NCI-H345 (cell line): ENCODE measurements at regions not wholly inside any gene's neighbourhood (a gene's known extent, or its start where the extent isn't known, plus 50 kb on each side); places are given as distances from the start of the nearest gene placed in this dataset.
A peak's percentile ranks its signal among the peaks of the same experiment; 100 is the strongest.

Source experiments
- DNase-seq: peaks from one replicate; lab custom pipeline; 2025; lab: John Stamatoyannopoulos, UW

DNA sequence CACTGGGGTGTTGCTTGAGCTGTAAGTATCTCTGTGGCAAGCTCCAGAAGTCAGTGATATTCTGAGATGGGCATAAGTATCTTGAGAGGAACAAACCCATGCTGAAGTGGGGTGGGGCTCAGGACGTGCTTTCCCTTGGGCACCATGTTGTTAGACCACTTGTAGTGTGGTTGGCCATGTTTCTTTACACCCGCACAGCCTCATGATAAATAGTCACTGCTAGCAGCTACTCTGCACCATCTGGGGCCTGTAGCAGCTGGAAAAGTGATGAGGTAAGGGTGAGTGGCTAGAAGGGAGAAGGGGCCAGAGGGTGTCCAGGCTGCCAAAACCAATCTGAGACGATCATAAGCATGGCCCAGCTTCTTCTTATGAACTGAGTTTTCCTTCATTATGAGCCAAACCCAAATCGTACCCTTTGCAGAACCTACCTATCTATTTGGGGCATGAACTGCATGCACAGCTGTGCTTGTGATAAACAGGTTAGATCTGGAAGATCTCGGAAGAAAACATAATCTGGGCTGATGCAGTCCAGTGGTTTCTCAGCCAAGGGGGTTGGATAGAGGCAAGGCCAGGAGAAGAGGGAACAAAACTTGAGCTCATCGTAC is 91.9 kb upstream of the IRF2BP2 start:
- no peak for DNase-seq

DNA sequence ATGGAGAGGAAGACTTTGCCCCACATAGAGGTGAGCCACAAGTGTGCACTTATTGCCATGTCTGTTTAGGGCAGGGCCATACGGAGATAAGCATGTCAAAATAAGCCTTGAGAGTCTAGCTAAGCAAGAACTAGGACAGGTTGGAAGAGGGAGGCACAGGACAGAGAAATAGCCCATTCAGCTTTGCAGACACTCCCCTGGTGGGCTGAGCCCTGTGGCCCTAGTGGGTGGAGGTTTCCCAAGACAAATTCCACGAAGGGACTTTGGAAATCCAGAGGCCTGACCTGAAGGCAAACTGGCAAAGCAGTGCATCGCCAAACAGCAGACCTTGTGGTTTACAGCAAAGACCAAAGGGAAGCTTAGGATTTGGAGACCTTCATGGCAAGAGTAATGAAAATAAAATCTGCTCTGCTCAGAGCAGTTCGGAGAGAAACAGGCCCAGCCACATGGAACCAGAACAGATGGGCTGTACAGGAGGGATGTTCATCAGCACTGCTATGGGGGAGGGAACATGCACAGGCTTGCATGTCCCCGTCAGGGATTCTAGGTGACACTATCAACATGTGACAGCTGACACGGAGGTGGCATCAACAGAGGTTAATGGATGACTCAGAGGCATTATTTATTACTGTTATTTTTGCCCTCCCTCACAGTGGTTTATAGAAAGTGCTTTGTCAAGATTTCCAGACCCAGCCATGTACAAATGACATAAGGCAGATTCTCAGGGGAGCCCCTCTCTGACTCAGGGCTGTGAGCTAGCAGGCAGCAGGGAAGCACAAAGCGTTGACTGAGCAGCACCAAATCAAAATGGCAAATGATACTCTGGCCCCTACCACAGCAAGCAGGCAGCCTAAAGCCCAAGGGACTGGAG is 90.1 kb upstream of the IRF2BP2 start:
- peak; percentile 51 for DNase-seq

DNA sequence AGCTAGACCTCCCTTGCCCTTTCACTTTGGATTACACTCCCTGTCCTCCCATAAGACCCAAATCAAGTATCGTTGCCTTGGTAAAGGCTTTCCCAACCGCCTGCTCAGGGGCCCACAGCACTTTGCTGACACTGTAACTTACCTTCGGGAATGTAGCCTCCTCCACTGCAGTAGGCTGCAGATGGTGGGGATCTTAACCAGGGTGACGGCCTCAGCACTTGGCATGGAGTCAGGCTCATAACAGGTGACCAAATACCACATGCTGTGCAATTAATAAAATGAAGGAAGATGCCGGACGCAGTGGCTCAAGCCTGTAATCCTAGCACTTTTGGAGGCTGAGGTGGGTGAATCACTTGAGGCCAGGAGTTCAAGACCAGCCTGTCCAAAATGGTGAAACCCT is 88.7 kb upstream of the IRF2BP2 start:
- DNase-seq, result no peak

DNA sequence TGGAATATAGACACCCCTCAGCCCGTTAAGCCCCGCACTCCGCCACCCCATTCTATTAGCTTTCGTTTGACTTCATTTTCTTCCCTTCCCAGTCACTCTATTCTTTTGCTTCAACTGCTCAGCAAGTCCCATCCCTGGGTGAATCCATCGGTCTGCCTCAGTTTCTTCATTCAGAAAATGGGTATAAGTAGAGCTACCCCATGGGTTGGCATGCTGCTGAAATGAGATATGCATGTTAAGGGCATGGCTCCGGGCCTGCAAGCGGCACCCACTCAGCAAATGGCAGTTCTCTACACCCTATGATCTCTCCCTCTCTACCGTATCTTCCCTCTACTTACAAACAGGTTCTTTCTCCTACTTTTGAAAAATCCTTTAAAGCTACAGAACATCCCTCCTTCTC is 87.8 kb upstream of the IRF2BP2 start:
- no peak for DNase-seq

DNA sequence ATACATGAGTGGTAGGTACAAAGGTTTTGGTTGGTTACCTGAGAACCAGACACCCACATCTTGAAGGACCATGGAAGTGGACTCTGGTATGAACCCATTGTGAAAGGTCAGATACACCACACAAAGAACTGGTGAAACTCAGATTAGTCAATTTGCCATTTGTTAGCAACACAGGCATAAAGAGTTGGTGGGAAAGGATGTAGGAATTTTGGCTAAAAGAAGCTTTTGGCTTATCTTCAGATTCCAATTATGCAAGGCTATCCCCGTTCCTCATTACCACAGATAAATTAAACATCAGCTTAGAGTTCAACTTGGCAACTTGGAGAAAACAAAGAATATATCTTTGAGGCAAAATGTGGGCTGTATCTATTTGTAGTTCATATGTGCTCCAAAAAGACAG is 87.0 kb upstream of the IRF2BP2 start:
- DNase-seq, result no peak

DNA sequence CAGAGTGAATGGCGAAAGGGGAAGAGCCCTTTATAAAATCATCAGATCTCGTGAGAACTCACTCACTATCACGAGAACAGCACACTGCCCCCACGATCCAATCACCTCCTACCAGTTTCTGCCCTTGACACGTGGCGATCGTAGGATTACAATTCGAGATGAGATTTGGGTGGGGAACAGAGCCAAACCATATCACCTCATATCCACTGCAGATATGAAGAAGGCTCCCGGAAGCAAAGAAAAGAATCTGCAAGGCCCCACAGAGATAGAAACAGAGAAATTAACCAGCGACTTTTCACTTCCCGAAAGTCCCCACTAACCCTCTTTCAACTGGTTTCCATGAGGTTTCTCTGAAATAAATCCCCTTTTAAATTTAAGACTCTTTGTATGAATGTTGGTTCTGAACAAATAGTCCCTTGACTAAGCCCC is 86.2 kb upstream of the IRF2BP2 start:
- DNase-seq, result no peak

DNA sequence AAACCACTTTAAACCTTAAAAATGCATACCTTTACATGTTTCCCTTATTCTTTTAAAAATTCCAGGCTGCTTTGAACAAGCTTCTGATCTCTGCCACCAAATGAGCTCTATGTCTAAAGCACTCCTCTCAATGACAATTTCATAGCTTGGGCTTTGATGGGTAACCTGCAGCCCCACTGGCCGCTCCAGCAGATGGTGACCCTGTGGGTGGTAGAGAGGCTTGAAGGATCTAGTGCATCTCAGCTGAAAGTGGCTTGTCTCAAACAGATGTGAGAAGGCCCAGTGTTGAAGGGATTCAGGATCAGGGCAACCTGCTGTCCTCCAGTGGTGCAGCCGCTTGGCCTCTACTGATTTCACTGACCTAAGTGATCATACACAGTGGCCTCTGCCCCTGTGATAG is 84.7 kb upstream of the IRF2BP2 start:
- no peak for DNase-seq

DNA sequence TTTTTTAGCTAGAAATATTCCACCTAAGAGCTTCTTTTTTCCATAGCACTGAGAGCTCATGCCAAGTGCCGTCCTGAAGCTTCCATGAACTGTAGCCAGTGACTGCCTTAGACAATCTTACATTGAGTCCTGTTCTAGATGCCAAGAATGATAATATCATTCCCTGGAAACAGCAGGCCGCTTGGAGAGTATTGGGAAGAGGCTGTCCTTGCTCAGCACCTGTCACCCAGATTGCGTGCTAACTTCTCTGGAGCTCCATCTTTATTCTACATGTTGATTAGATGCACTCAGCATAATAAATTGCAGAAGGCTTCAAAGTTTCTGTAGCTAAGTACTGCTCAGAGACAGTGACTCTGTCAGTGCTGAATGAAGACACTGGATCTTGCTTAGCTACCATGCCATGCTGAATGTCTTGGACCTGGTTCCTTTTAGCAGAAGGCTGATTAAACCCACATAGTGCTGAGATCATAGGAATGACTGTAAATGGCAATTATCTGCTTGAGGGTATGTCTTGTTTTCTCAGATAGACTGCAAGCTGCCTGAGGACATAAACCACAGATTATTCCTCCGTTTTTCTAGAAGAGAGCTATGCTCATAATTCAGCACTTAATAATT is 83.1 kb upstream of the IRF2BP2 start:
- no peak for DNase-seq

DNA sequence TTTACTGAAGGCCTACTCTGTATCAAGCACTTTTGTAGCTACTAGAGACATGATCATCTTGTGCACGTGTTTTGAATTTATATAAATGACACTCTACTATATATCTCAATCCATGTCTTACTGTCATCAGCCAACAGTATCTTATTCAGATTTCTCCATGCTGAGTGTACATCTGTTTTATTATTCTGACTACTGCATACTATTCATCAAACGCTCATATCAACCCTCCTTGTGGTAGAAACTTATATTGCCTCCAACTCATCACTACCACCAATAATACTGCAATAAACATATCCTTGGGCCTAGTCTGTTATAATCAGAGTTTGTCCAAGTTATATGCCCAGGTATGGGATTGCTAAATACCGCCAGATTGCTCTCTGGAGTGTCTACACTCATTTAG is 81.6 kb upstream of the IRF2BP2 start:
- DNase-seq, result no peak

DNA sequence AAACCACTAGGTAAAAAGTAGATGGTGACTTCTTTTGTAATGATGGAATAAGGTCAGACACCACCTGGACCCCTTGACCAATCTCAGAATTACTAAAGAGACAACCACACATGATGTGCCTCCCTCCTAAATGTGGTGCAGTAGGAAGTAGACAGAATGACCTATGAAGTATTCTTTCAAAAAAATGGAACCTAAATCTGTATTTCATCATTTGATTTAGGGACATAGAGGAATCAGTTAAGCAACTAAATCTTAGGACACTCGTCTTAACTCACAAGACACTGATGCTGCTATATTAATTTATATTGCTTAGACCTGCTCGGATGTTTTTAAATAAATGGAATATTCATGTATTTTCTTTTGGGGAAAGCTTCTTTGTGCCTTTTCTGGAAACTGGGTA is 80.9 kb upstream of the IRF2BP2 start:
- no peak for DNase-seq

DNA sequence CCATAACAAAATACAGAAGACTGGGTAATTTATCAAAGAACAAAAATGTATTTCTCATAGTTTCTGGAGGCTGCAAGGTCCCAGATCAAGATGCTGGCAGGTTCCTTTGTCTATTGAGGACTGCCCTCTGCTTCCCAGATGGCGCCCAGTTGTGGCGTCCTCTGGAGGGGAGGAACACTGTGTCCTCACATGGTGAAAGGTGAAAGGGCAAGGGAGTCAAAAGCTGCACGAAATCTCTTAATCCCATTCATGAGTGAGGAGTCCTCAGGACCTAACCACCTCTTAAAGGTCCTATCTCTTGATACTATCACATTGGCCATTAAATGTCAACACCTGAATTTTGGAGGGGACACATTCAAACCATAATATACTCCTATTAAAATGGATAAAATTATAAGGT is 79.3 kb upstream of the IRF2BP2 start:
- DNase-seq, result no peak

DNA sequence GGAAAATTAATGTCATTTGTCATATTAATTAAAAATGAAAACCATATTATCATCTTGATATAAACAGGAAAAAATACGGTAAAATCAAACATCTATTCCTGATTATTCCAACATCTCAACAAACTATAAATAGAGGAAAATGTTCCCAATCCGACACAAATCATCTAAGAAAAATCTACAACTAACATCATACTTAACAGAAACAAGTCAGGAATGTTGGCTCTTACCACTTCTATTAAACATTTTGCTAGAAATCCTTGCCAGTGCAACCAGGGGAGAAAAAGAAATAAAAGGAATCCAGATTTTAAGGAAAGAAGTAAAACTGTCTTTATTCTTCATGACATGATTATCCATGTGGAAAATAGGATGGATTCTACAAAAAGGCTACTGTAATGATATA is 77.0 kb upstream of the IRF2BP2 start:
- DNase-seq, result no peak

DNA sequence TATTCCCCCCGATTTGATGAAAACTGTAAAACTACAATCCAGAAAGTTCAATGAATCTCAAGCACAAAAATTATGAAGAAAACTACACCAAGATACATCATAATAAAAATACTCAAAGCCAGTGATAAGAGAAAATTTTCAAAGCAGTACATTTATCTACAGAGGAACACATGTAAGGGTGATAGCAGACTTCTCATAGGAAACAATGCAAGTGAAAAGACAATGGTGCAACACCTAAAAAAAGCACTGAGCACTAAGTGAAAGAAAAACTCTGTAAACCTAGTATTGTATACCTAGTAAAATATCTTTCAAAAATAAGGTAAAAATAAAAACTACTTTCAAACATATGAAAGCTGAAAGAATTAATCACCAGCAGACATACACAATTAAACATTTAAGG is 76.1 kb upstream of the IRF2BP2 start:
- no peak for DNase-seq

DNA sequence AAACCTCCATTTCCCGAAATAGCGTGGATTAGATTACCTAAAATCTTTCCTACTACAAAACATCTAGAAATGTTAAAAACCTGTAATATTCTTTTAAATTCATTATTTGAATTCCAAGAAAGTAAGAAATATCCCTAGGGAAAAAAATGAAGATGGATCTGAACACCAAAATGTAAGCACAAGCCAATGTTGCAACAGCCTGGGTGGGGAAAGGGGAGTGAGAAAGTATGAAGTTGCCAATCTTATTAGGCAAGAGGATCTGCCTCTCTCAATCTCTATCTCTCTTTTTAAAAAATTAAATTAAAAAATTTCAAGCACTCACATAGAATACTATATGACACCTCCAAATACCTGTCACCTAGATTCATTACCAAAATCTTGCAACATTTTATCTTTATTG is 74.9 kb upstream of the IRF2BP2 start:
- no peak for DNase-seq

DNA sequence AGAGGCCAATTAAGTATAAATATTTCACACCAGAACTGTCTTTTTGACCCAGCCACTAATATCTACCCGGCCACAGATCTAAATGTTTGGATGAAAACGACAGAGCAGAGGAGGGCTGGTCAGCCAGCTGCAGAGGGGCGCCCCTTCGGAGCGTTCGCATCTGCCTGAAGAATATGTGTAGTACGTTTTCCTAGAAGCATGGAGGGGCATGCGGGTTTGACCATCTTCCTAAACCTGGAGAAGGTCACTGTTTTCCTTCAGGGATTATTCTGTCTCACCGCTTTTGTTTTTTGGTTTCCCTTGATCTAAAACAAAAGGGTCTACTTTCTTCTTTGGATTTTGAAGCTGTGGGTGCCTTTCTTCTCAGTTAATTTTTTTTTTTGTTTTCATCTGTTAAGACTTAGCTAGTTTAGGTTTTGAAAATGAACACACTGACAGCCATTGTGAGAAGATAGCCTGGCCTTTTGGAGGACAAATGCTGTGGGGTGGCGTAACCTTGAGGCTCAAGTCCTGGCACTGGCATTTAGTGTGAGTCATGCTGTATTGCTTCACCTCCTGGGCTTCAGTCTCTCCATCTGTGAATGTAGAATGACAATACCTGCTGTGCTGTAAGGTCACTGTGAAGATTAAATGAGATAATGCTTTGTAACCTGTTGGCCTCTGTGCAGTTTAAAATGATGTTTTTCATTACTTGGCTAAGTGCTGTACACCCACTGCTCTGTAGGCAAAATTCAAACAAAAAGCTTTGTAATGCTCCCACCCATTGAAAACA is 74.1 kb upstream of the IRF2BP2 start:
- DNase-seq, result no peak

DNA sequence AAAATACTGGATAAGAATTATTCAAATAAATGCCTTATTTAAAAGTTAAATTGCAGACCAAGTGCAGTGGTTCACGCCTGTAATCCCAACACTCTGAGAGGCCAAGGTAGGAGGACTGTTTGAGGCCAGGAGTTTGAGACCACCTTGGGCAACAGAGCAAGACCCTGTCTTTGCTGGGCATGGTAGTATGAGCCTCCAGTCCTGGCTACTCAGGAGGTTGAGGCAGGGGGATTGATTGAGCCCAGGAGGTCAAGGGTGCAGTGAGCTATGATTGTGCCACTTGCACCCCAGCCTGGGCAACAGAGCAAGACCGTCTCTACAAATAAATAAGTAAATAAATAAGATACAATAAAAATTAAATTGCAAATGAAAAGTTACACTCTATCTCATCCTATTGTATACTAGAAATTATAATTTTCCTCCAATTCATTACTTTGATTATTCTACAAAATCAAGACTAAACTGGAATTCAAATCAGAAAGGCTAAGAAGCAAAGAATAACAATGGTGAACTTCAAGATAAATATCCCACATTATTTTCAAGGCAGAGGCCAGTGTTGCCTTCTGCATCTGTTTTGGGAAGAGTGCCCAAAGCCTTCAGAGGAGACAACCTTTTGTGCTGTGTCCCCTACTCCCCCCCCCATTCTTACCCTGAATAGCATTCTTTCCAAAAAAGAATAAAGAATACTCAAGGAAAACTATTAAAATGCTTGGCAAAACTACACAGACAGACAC is 73.3 kb upstream of the IRF2BP2 start:
- no peak for DNase-seq

DNA sequence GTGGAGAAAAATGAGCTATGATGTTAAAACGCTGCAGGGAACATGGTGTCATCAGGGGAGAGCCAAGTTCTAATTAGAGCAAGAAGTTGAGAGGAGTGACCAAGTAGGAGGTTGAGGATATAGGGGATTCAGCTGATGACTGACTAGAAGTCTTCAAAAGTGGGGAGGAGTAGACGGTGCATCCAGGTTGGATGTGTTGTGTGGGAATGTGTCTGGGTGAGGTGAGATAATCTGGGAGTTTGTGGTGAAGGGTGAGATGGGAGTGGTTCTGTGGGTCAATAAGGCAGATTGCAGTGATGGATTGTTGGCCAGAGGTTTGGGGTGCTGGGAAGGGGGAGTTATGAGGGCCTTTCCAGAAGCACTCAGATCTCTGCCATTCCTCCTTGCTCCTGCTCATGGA is 72.0 kb upstream of the IRF2BP2 start:
- no peak for DNase-seq

DNA sequence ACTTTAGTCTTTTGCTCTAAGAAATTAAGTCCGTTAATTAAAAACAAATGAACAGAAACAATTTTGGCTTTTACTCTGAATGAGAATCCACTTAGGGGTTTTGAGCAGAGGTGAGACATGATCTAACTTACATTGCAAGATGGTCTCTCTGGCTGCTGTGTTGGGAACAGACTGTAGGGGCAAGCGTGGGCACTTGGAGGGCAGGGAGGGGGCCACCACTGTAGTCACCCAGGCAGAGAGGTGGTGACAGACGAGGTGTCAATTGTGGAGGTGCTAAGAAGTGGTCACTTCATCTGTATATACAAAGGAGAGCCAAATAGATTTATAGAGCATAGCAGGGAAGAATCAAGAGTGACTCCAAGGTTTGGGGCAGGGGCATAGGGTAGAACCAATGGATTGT is 71.1 kb upstream of the IRF2BP2 start:
- DNase-seq, result no peak

DNA sequence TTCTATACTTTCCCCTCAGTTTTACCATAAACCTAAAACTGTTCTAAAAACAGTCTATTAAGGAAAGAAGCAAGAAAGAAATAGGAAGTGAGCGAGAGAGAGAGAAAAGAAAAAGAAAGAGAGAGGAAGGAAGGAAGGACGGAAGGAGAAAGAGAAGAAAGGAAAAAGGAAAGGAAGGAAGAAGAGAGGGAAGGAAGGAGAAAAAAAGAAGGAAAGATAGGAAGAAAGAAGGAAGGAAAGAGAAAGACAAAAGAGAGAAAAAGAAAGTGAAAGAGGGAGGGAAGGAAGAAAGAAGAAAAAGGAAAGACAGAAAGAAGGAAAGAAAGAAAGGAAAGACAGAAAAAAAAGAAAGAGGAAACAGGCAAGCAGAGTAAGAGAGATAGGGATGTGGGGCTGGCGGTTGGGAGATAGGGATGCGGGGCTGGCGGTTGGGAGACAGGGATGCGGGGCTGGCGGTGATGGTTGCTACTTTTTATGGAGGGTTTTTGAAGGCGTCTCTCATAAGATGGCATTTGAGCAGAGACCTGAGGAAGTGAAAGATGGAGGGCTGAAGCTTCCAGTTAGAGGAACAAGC is 70.4 kb upstream of the IRF2BP2 start:
- no peak for DNase-seq

DNA sequence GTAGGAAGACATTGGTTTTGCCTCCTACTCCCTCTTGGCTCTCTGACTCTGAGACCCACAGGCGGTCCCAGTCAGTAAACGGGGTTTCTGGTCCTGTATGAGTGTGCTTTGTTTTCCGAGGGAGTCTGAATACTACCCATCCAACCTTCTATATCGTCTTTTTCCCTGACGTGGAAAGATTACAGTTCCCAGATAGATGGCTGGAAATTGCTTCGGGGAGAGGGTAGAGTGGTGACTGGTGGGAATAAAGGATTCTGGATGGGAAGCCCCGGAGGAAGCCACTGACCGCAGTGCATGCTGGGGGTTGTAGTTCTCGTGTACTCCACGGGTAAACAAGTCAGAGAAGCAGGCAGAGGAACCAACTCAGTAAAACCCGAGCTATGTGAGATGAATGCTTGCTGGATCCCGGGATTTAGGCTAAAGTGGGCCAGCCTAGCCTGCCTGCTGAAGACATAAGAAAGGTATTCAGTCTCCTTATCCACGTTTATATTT is 66.2 kb upstream of the IRF2BP2 start:
- DNase-seq, result peak; percentile 85

DNA sequence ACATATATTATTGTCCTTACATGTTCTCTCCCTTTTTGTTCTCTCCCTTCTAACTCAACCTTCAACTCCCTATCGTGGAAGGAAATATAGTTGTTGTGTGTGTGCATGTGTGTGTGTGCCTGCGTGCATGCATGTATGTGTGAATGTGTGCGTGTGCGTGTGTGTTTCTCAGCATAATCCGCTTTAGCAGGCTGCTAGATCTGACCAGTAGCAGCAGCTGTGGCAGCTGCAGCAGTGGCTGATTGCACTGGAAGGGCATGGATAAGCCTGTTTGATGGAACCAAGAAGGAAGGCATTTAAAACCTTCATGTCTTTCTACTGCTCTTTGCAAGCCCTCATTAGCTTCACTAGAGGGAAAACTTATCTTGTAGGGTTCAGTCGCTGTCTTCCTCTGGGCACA is 65.6 kb upstream of the IRF2BP2 start:
- no peak for DNase-seq
